Upper lobe of left lung (tissue), 4 donors: ENCODE measurements at regions not wholly inside any gene's neighbourhood (a gene's known extent, or its start where the extent isn't known, plus 50 kb on each side); places are given as distances from the start of the nearest gene placed in this dataset.

Source experiments
- CTCF ChIP-seq, 6 experiments: fragments of 450-650 bp in 4 of 6; fragments of 200-600 bp in 2 of 6; sonication (generic) in 2 of 6; IDR thresholded peaks; one replicate each; pipeline ENCODE4 v1.5.1; 2016 to 2019; ENCODE audit warnings: antibody characterized with exemption in 6 of 6
- EP300 ChIP-seq, 4 donors: sonication (generic); formaldehyde crosslinking; IDR thresholded peaks; one replicate each; pipeline ENCODE4 v1.5.1; 2017; ENCODE audit warnings: antibody characterized with exemption in 4 of 4, control low read depth in 2 of 4
- POLR2A ChIP-seq, 4 donors: fragments of 450-650 bp; IDR thresholded peaks; one replicate each; pipeline ENCODE4 v1.5.1; 2016 to 2017; ENCODE audit warnings: antibody characterized with exemption in 4 of 4, mild to moderate bottlenecking in 2 of 4

GRCh38 chr22:47713941-47714340 lies 951.5 kb downstream of the TBC1D22A start:
- TF ChIP-seq POLR2A (IDR thresholded peaks at IDR 0.05) (no peak), CTCF (IDR thresholded peaks at IDR 0.05) (no peak), EP300 (IDR thresholded peaks at IDR 0.05) (no peak)
